Left renal pelvis (tissue), 4 donors: ENCODE measurements at regions not wholly inside any gene's neighbourhood (a gene's known extent, or its start where the extent isn't known, plus 50 kb on each side); places are given as distances from the start of the nearest gene placed in this dataset.
"Not testable (repeated sequence)": the region's sequence is repeated elsewhere in the genome, so short reads cannot be mapped to it uniquely, and the experiment has no call there.

Experiments
- DNase-seq, 4 donors: peaks; one replicate each; pipeline ENCODE4 v3.0.0-alpha.2; 2013; ENCODE audit warnings: low read depth in 4 of 4, low spot score in 3 of 4

GRCh38 chr11:87494026-87494425 is 456.3 kb downstream of the TMEM135 start:
- DNase-seq, result not testable (repeated sequence)

- no peak for DNase-seq
Measured at GRCh38 chr11:87493516-87493915, 455.8 kb downstream of the TMEM135 start.

- DNase-seq, result no peak
Measured at GRCh38 chr11:87491381-87491780, 453.6 kb downstream of the TMEM135 start.

GRCh38 chr11:87490671-87491070 is 452.9 kb downstream of the TMEM135 start:
- DNase-seq, result no peak

GRCh38 chr11:87484566-87484965 is 446.8 kb downstream of the TMEM135 start:
- no peak for DNase-seq

GRCh38 chr11:87477321-87477720 is 439.6 kb downstream of the TMEM135 start:
- DNase-seq, result no peak

- DNase-seq, result no peak
Measured at GRCh38 chr11:87473174-87473573, 435.4 kb downstream of the TMEM135 start.

GRCh38 chr11:87466223-87466622 is 428.5 kb downstream of the TMEM135 start:
- DNase-seq, result no peak

- DNase-seq, result no peak
Measured at GRCh38 chr11:87465716-87466115, 428.0 kb downstream of the TMEM135 start.

- no peak for DNase-seq
Measured at GRCh38 chr11:87463486-87464102, 425.9 kb downstream of the TMEM135 start.

GRCh38 chr11:87462171-87462570 is 424.4 kb downstream of the TMEM135 start:
- DNase-seq, result no peak

- DNase-seq, result no peak
Measured at GRCh38 chr11:87460842-87461637, 423.3 kb downstream of the TMEM135 start.

GRCh38 chr11:87460279-87460678 is 422.5 kb downstream of the TMEM135 start:
- no peak for DNase-seq

GRCh38 chr11:87459351-87459750 is 421.6 kb downstream of the TMEM135 start:
- no peak for DNase-seq

- DNase-seq, result no peak
Measured at GRCh38 chr11:87456499-87456898, 418.8 kb downstream of the TMEM135 start.

GRCh38 chr11:87455180-87455579 is 417.4 kb downstream of the TMEM135 start:
- DNase-seq, result no peak

GRCh38 chr11:87454241-87454640 is 416.5 kb downstream of the TMEM135 start:
- peak in 1 of 4 donors; percentile 3 for DNase-seq

- DNase-seq, result no peak
Measured at GRCh38 chr11:87453531-87454089, 415.9 kb downstream of the TMEM135 start.

GRCh38 chr11:87452025-87452424 is 414.3 kb downstream of the TMEM135 start:
- DNase-seq, result not testable (repeated sequence)

GRCh38 chr11:87451395-87451794 is 413.7 kb downstream of the TMEM135 start:
- DNase-seq, result peak; percentile 18 to 46 (median 30)

GRCh38 chr11:87447606-87448005 is 409.9 kb downstream of the TMEM135 start:
- DNase-seq, result no peak

GRCh38 chr11:87444993-87445392 is 407.3 kb downstream of the TMEM135 start:
- no peak for DNase-seq
